Stimulated activated CD4-positive, alpha-beta T cell treated with anti-CD3 and anti-CD28 coated beads, Interleukin-2, amount 100 ng/mL, for 48 hours (primary cell): ENCODE measurements at regions not wholly inside any gene's neighbourhood (a gene's known extent, or its start where the extent isn't known, plus 50 kb on each side); places are given as distances from the start of the nearest gene placed in this dataset.

ENCODE experiments used
- DNase-seq, 2 donors: peaks; one replicate each; pipeline ENCODE4 v3.0.0-alpha.2; 2020

- DNase-seq = no peak
Observed at GRCh38 chr22:27615408-27615807, 186.1 kb downstream of the MN1 start.

GRCh38 chr22:27616033-27616432 is 185.5 kb downstream of the MN1 start:
- no peak for DNase-seq

GRCh38 chr22:27617214-27617881 is 184.2 kb downstream of the MN1 start:
- DNase-seq = no peak

- DNase-seq = no peak
Observed at GRCh38 chr22:27620367-27621154, 181.0 kb downstream of the MN1 start.

DNA sequence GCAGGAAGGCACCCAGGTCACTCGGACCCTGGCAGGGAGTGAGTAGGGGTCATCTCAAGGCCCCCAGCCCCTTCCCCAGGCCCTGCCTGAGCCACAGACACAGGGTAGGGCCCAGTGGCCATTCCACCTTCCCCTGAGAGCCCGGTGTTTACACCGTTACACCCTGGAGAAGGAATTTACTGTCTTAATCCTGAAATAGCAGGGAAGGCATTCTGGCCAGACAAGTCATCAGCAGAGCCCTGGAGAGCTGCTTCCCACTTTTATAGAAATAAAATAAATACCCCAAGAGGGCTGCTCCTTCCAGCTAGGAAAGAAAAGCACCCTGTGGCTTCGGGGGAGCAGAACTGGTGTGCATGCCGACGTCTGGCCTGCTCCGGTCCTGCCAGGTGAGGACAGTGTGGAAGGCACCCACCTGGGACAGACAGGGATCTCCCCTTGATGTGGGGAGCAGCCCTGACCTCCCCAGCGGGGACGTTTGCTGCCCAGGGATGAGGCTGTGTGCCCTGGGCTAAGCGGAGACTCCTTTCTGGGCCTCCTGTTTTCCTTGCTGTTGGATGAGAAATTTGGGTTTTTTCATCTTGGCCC is 180.0 kb downstream of the MN1 start:
- DNase-seq = no peak

- no peak for DNase-seq
Observed at GRCh38 chr22:27624042-27624441, 177.5 kb downstream of the MN1 start.

DNA sequence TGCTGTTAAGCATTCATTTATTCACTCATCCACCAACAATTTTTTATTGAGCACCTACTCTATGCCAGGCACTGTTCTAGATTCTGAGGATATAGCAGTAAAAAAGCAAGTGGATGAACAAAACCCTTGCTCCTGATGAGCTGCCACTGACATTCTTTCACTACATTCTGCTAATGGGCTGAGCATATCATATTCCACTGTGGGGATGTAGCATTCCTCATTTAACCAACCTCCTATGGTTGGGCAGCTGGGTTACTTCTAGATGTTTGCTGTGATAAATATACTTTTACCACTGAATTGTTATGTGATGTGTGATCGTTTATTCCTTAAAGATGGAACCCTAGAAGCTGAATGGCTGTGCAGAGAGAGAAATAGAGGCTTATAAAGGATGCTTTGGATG is 176.9 kb downstream of the MN1 start:
- no peak for DNase-seq

GRCh38 chr22:27625769-27626674 is 175.5 kb downstream of the MN1 start:
- DNase-seq = no peak

DNA sequence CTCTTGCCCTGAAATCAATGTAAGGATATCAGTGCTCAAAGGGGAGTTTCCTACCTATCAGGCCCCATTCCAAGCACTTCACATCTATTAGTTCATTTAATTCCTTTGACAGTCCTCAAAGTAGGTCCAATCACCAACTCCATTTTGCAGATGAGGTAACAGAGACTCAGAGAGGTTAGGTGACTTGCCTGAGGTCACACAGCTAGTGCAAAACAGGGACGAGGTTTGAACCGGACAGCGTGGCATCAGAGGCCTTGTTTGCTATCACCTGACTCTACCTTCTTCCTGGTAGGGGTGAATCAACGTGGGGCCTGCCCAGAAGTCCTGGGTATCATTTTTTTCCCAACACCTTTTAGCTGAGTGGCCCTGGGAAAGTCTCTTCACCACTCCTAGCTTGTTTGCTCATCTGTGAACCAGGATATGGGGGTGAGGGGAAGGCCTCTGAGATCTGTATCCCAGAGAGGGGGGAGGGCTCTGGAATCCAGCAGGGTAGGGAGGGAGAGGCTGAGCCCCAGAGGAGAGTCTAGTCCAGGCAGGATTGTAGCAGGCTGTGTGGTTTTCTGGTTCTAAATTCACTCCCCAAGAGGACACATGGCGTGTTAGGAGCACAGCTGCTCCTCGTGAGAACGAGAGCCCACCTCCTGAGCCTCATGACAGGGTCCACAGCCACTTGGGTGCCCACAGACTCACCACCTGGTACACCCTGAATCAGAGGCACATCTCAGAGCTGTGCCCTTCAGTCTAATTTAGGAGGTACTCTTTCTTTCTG is 174.7 kb downstream of the MN1 start:
- no peak for DNase-seq

- no peak for DNase-seq
Observed at GRCh38 chr22:27627444-27627833, 174.1 kb downstream of the MN1 start.

- no peak for DNase-seq
Observed at GRCh38 chr22:27627901-27628300, 173.7 kb downstream of the MN1 start.

GRCh38 chr22:27628341-27628740 is 173.2 kb downstream of the MN1 start:
- DNase-seq = no peak

DNA sequence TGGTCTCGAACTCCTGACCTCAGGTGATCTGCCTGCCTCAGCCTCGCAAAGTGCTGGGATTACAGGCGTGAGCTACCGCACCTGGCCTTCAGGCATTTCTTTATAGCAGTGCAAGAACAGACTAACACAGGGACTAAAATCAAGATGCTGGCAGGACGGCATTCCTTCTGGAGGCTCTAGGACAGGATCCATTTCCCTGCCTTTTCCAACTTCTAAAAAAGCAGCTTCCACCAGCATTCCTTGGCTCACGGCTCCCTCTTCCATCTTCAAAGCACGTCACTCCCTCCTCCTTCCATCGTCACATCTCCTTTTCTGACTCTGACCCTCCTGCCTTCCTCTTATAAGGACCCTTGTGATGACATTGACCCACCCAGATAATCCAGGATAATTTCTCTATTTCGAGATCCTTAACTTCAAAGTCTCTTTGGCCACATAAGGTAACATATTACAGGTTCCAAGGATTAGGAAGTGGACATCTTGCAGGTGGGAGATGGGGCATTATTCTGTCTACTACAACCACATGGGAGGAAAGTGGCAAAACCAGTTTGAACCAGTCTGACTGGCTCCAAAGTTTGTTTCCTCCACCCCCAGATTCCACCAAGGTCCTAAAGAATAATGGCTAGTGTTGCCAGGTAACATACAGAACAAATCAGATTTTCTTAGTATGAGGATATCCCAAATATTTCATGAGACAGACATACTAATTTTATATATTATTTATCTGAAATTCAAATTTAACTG is 172.5 kb downstream of the MN1 start:
- no peak for DNase-seq

DNA sequence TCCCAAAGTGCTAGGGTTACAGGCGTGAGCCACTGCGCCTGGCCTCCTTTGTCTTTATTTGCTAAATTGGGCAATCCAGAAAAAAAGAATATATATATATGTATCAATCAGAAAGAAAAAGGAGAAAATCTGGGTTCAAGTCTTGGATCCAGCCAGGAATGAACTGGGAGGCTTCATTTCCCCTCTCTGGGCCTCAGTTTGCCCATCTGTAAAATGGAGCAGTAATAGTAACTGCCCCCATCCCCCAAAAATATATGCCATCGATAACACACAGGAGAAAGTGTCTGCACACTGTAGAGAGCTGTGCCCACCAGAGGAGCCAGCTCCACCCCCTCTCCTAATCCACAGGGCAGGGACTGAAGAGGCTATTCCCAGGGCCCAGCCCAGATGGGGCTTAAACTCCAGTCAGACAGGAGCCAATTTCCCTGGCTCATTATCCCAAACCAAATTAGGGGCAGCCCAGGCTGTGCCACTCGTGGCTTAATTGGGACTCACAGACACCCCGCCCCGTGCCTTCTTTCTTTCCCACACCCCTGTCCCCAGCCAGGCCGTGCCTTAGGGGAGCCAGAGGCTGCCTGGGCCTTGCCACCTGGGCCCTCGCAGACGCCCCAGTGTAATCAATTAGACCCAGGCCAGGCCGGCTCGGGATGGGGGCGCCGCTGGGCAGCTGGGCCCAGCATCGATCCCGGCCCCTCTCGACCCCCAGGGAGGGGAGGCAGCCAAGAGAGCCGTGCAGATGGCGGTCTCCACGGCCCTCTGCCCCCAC is 171.5 kb downstream of the MN1 start:
- no peak for DNase-seq

GRCh38 chr22:27630754-27631153 is 170.8 kb downstream of the MN1 start:
- no peak for DNase-seq

DNA sequence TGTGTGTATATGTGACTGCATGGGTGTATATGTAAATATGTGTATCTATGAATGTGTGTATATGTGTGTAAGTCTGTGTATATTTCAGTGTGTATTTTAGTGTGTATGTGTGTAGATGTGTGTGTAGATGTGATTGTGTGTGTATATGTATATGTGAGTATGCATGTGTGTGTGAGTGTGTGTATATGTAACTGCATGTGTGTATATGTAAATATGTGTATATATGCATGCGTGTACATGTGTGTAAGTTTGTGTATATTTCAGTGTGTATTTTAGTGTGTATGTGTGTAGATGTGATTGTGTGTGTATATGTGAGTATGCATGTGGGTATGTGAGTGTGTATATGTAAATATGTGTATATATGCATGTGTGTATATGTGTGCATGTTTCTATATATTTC is 169.9 kb downstream of the MN1 start:
- DNase-seq = no peak

DNA sequence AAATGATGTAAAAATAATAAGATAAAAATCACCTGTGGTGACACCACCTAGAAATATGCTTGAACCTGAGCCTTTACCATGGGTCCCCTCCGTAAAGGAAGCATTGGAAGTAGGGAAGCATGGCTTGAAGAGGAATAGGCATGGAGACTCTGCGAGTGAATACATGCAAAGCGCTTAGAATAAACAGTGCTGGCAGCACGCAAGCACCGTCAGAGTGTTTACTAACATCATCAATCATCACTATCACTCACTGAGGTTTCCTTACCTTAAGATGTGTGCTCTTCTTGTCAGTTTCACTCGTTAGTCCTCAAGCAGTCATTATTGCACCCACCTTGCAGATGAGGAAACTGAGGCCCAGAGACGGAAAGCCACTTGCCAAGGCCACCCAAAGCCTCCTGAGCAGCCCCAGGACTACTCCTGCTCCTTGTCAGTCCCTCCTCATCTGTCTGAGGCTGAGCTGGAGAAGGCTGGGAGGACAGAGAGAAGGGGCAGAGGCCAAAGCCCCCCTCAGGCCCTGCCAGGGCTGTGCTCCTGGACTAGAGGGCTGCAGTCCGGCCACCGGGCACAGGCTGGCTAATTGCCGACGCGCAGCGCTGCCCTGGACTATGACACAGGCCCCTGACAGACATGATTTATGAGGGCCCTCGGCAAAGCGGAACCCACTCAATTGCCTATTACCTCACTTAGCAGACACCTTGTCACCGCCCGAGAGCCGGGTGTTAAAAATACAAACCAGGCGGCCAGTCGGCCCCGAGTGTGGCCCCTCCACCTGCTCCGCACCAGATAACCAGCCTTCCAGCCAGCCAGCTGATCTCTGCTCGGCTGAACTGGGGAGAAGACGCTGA is 168.9 kb downstream of the MN1 start:
- DNase-seq = no peak

- no peak for DNase-seq
Observed at GRCh38 chr22:27633296-27633871, 168.2 kb downstream of the MN1 start.

GRCh38 chr22:27634043-27634740 is 167.4 kb downstream of the MN1 start:
- DNase-seq = no peak
